Parathyroid adenoma (tissue), 2 donors: ENCODE measurements at regions not wholly inside any gene's neighbourhood (a gene's known extent, or its start where the extent isn't known, plus 50 kb on each side); places are given as distances from the start of the nearest gene placed in this dataset.

ENCODE experiments used
- H2AFZ ChIP-seq: fragments of 300-600 bp; sonication (generic); one replicate; pipeline ENCODE4 v1.7.0; 2017; ENCODE audit warnings: antibody characterized with exemption, mild to moderate bottlenecking
- H3K27ac ChIP-seq: fragments of 300-600 bp; sonication (generic); one replicate; pipeline ENCODE4 v1.7.0; 2017
- H3K27me3 ChIP-seq: fragments of 300-600 bp; sonication (generic); one replicate; pipeline ENCODE4 v1.7.0; 2017; ENCODE audit warnings: low read length; ENCODE audit not compliant: control insufficient read depth, insufficient read depth
- H3K36me3 ChIP-seq: fragments of 300-600 bp; sonication (generic); one replicate; pipeline ENCODE4 v1.7.0; 2017; ENCODE audit warnings: low read length; ENCODE audit not compliant: control insufficient read depth, insufficient read depth
- H3K4me1 ChIP-seq: fragments of 300-600 bp; sonication (generic); one replicate; pipeline ENCODE4 v1.7.0; 2017; ENCODE audit warnings: control low read depth
- H3K4me2 ChIP-seq: fragments of 300-600 bp; sonication (generic); one replicate; pipeline ENCODE4 v1.7.0; 2017; ENCODE audit warnings: low read length
- H3K4me3 ChIP-seq: fragments of 300-600 bp; sonication (generic); one replicate; pipeline ENCODE4 v1.7.0; 2017; ENCODE audit warnings: low read depth, low read length
- H3K79me2 ChIP-seq: fragments of 300-600 bp; sonication (generic); one replicate; pipeline ENCODE4 v1.7.0; 2017; ENCODE audit warnings: control low read depth
- H3K9ac ChIP-seq: fragments of 300-600 bp; sonication (generic); one replicate; pipeline ENCODE4 v1.7.0; 2017; ENCODE audit warnings: mild to moderate bottlenecking
- H3K9me3 ChIP-seq: fragments of 300-600 bp; sonication (generic); one replicate; pipeline ENCODE4 v1.7.0; 2017; ENCODE audit warnings: low read length; ENCODE audit not compliant: control insufficient read depth
- TF ChIP-seq, protein P1 (sequence below): fragments of 300-600 bp; sonication (generic); IDR thresholded peaks from one replicate; pipeline ENCODE4 v1.7.0; 2017; ENCODE audit warnings: antibody characterized with exemption, mild to moderate bottlenecking
- donor health status: primary hyperparathyroidism.

DNA sequence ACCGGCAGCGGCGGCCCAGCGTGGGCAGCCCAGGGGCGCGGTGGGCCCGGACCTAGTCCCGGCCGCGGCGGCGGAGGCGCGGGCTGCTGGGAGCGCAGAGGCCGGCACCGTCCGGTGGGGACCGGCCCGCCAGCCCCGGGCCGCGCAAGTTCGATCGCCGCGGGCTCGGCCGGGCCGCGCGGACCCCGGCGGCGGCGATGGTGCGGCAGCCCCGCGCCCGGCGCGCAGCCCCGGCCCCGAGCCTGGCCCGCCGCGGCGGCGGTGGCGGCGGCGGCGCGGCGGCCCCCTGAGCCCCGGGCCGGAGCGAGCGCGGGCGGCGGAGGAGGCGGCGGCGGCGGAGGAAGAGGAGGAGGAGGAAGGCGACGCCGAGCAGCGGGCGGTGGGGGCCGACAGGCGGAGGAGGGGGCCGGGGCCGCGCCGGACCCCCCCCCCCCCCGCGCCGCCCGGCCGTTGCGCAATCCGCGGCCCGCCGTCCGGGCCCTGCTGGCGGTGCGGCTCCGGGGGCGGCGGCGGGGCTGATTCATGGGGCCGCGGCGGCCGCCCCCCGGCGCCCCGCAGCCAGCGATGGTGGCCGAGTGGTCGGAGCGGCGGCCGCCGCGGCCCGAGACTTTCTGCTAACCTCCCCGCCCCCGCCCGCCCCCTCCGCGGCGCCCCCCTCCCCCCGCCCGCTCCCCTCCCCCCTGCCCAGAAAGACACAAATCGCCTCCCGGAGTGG, 1251.9 kb downstream of the BRD1 start:
- Histone ChIP-seq H3K27ac (no peak overlapping the region), H3K9me3 (no peaks in the 10 kb centered on the region), H3K4me1 (no peaks in the 10 kb centered on the region), H2AFZ (no peak overlapping the region), H3K4me3 (peak overlapping the region; percentile 42), H3K36me3 (no peaks in the 10 kb centered on the region), H3K79me2 (no peaks in the 10 kb centered on the region), H3K4me2 (peak overlapping the region; percentile 62), H3K27me3 (no peaks in the 10 kb centered on the region), H3K9ac (no peak overlapping the region)
- TF ChIP-seq, protein P1, sequence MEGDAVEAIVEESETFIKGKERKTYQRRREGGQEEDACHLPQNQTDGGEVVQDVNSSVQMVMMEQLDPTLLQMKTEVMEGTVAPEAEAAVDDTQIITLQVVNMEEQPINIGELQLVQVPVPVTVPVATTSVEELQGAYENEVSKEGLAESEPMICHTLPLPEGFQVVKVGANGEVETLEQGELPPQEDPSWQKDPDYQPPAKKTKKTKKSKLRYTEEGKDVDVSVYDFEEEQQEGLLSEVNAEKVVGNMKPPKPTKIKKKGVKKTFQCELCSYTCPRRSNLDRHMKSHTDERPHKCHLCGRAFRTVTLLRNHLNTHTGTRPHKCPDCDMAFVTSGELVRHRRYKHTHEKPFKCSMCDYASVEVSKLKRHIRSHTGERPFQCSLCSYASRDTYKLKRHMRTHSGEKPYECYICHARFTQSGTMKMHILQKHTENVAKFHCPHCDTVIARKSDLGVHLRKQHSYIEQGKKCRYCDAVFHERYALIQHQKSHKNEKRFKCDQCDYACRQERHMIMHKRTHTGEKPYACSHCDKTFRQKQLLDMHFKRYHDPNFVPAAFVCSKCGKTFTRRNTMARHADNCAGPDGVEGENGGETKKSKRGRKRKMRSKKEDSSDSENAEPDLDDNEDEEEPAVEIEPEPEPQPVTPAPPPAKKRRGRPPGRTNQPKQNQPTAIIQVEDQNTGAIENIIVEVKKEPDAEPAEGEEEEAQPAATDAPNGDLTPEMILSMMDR: no peak

- H3K27ac ChIP-seq: no peak overlapping the region
- H3K79me2 ChIP-seq: no peaks in the 10 kb centered on the region
These were observed 1252.7 kb downstream of the BRD1 start for GRCh38 chr22:48574776-48575617.

DNA sequence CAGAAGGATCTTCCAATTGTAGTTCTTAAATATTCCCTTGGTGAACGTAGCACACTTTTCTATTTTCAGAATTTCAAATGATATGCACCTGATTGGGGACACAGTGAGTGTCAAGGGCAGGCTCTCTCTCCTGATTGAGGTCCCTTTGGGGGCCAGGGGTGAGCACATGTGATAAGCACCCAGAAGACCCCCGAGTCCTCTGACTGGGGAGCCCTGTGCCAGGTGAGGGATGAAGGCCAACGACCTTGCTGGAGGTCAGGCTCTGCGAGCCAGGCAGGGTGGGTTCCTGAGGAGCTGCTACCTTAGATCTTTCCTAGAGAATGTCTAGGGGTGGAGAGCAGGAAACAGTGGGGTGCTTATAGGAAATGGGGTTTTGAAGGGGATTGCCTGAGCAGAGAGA, 1253.9 kb downstream of the BRD1 start:
- H3K4me1 ChIP-seq: no peaks in the 10 kb centered on the region
- H2AFZ ChIP-seq: no peak overlapping the region
- H3K9me3 ChIP-seq: no peaks in the 10 kb centered on the region
- H3K79me2 ChIP-seq: no peaks in the 10 kb centered on the region
- H3K9ac ChIP-seq: no peak overlapping the region
- TF ChIP-seq, protein P1: no peak
- H3K27ac ChIP-seq: no peak overlapping the region
- H3K4me2 ChIP-seq: no peak overlapping the region
- no peak overlapping the region for H3K4me3 ChIP-seq
- no peaks in the 10 kb centered on the region for H3K36me3 ChIP-seq
- no peaks in the 10 kb centered on the region for H3K27me3 ChIP-seq

More at GRCh38 chr22:48574776-48575617, 1252.7 kb downstream of the BRD1 start:
- no peak overlapping the region for H3K4me3 ChIP-seq
- no peak overlapping the region for H2AFZ ChIP-seq
- no peak overlapping the region for H3K9ac ChIP-seq
- TF ChIP-seq, protein P1: no peak
- H3K36me3 ChIP-seq: no peaks in the 10 kb centered on the region
- H3K27me3 ChIP-seq: no peaks in the 10 kb centered on the region
- no peak overlapping the region for H3K4me2 ChIP-seq
- H3K9me3 ChIP-seq: no peaks in the 10 kb centered on the region
- H3K4me1 ChIP-seq: no peaks in the 10 kb centered on the region

DNA sequence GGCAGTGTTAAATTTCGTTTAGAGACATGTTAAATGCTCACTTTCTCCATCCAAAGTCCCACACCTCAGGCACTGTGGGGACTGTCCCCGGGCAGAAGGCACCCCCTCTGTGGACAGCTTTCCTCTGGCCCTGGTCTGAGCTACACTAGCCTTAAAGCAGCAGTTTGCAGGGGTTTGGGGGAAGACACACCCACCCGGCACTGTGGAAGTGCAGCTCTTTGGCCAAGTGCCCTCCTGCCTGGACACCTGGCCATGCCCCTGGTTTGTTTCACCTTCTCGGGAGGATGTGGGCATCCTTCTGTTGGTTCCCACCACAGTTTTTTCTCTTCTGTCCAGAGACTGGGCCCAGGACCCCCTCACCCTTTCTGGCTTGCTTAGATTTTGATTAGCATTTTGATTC, 1254.7 kb downstream of the BRD1 start:
- no peaks in the 10 kb centered on the region for H3K9me3 ChIP-seq
- H3K9ac ChIP-seq: no peak overlapping the region
- no peak overlapping the region for H2AFZ ChIP-seq
- H3K79me2 ChIP-seq: no peaks in the 10 kb centered on the region
- no peaks in the 10 kb centered on the region for H3K36me3 ChIP-seq
- no peak overlapping the region for H3K4me2 ChIP-seq
- no peak overlapping the region for H3K27ac ChIP-seq
- H3K4me3 ChIP-seq: no peak overlapping the region
- H3K27me3 ChIP-seq: no peaks in the 10 kb centered on the region
- TF ChIP-seq, protein P1: no peak
- no peaks in the 10 kb centered on the region for H3K4me1 ChIP-seq
